Ishikawa (cell line): ENCODE measurements at regions not wholly inside any gene's neighbourhood (a gene's known extent, or its start where the extent isn't known, plus 50 kb on each side); places are given as distances from the start of the nearest gene placed in this dataset.

Experiments
- CEBPB ChIP-seq: IDR thresholded peaks from 2 replicates; pipeline ENCODE4 v1.6.1; 2012
- CREB1 ChIP-seq: IDR thresholded peaks from 2 replicates; pipeline ENCODE4 v1.6.1; 2012; ENCODE audit warnings: low read depth
- EGR1 ChIP-seq: IDR thresholded peaks from 2 replicates; pipeline ENCODE4 v1.6.1; 2012
- EP300 ChIP-seq: IDR thresholded peaks from 2 replicates; pipeline ENCODE4 v1.6.1; 2012; ENCODE audit warnings: borderline replicate concordance
- FOXM1 ChIP-seq: IDR thresholded peaks from 2 replicates; pipeline ENCODE4 v1.6.1; 2012; ENCODE audit warnings: low read depth, borderline replicate concordance
- NFIC ChIP-seq: IDR thresholded peaks from 2 replicates; pipeline ENCODE4 v1.6.1; 2012
- RAD21 ChIP-seq: IDR thresholded peaks from 2 replicates; pipeline ENCODE4 v1.6.1; 2012; ENCODE audit warnings: low read depth
- TAF1 ChIP-seq: IDR thresholded peaks from 2 replicates; pipeline ENCODE4 v1.6.1; 2012; ENCODE audit warnings: low read depth, mild to moderate bottlenecking
- TCF12 ChIP-seq: IDR thresholded peaks from 2 replicates; pipeline ENCODE4 v1.6.1; 2012; ENCODE audit warnings: low read depth
- TEAD4 ChIP-seq: IDR thresholded peaks from 2 replicates; pipeline ENCODE4 v1.6.1; 2012
- YY1 ChIP-seq: IDR thresholded peaks from 2 replicates; pipeline ENCODE4 v1.6.1; 2012; ENCODE audit warnings: low read depth
- ZBTB7A ChIP-seq: IDR thresholded peaks from 2 replicates; pipeline ENCODE4 v1.6.1; 2012; ENCODE audit warnings: low read depth
- TF ChIP-seq, protein P1 (sequence below): IDR thresholded peaks from 2 replicates; pipeline ENCODE4 v1.6.1; 2012
- TF ChIP-seq, protein P2 (sequence below): IDR thresholded peaks from 2 replicates; pipeline ENCODE4 v1.6.1; 2012; ENCODE audit warnings: low read depth, mild to moderate bottlenecking
- TF ChIP-seq, protein P3 (sequence below): IDR thresholded peaks from 2 replicates; pipeline ENCODE4 v1.6.1; 2012

DNA sequence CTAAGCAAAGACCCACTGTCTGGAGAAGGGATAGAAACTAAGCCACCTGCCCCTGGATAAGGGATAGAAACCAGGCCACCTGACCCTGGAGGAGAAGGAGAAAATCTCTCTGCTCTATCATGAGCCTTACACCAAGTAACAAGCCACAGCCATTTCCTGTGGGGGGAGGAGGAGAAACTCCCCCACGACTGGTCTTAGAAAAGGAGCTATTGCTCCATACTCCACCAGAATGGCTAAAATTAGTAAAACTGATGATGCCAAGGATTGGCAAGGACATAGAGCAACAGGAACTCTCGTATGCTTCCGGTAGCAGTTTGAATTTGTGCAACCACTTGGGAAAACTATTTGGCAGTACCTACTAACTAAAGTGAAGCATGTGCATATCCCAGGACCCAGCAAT lies 70.8 kb downstream of the ACTL7B start:
- TF ChIP-seq TCF12 (no peak), EGR1 (no peak), TEAD4 (no peak)

DNA sequence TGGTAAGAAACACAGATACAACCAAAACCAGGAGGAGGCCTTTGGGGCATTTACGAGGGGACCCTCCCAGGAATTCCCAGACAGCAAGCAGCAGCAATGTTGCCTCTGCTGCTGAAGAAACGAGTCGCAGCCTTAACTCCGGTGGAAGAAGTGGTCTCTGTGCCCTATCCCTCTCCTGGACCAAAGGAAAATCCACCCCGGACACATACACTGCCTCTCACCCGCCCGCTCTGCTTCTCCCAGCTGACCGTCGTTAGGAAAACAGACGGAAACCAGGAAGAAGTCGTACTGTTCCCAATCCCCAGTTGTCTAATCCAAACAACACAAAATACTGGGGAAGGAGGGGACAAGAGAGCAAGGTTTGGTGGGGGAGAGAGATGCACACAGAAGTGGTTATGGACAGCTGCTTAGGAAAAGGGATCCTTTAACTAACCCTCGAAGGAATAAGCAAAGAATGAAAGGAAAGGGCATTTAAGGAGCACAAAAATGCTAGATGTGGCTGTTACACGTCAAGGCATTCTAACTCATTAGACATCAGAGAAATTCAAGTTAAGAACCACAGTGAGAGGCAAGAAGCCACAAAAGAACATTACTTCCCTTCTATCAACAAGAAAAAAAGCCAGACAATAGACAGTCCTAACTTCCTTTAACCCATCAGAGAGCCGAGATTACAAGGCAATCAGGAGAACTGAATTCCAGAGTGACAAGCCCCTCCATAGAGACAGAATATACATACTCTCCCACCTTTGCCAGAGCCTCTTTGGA lies 71.9 kb downstream of the ACTL7B start:
- TF ChIP-seq CEBPB (no peak), FOXM1 (no peak), YY1 (no peak), RAD21 (no peak), ZBTB7A (no peak), TAF1 (no peak), TEAD4 (no peak), NFIC (no peak), CREB1 (no peak), EP300 (no peak), TCF12 (no peak)
- TF ChIP-seq, protein P1, sequence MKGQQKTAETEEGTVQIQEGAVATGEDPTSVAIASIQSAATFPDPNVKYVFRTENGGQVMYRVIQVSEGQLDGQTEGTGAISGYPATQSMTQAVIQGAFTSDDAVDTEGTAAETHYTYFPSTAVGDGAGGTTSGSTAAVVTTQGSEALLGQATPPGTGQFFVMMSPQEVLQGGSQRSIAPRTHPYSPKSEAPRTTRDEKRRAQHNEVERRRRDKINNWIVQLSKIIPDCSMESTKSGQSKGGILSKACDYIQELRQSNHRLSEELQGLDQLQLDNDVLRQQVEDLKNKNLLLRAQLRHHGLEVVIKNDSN = no peak
- TF ChIP-seq, protein P2, sequence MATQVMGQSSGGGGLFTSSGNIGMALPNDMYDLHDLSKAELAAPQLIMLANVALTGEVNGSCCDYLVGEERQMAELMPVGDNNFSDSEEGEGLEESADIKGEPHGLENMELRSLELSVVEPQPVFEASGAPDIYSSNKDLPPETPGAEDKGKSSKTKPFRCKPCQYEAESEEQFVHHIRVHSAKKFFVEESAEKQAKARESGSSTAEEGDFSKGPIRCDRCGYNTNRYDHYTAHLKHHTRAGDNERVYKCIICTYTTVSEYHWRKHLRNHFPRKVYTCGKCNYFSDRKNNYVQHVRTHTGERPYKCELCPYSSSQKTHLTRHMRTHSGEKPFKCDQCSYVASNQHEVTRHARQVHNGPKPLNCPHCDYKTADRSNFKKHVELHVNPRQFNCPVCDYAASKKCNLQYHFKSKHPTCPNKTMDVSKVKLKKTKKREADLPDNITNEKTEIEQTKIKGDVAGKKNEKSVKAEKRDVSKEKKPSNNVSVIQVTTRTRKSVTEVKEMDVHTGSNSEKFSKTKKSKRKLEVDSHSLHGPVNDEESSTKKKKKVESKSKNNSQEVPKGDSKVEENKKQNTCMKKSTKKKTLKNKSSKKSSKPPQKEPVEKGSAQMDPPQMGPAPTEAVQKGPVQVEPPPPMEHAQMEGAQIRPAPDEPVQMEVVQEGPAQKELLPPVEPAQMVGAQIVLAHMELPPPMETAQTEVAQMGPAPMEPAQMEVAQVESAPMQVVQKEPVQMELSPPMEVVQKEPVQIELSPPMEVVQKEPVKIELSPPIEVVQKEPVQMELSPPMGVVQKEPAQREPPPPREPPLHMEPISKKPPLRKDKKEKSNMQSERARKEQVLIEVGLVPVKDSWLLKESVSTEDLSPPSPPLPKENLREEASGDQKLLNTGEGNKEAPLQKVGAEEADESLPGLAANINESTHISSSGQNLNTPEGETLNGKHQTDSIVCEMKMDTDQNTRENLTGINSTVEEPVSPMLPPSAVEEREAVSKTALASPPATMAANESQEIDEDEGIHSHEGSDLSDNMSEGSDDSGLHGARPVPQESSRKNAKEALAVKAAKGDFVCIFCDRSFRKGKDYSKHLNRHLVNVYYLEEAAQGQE = no peak
- TF ChIP-seq, protein P3, sequence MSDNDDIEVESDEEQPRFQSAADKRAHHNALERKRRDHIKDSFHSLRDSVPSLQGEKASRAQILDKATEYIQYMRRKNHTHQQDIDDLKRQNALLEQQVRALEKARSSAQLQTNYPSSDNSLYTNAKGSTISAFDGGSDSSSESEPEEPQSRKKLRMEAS = no peak

DNA sequence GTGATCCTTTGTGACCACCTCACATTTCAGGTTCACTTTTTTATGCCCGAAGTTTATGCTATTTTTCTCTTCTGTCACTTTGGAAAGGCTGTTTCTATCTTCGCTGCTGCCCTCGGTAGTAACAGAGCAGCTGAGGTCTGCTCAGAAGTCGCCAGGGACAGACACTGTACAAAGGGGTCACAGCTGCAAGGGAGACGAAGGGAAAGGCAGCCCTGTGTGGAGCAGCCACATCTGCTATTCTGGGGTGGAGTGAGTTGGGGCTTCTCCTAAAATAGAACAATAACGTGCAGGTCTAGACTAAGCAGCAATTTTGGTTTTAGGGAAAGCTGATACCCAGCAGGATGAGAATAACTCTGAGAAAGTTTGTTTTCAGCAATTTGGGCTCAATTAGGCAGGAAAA lies 72.5 kb downstream of the ACTL7B start:
- TF ChIP-seq YY1 (no peak), TAF1 (no peak), ZBTB7A (no peak), CREB1 (no peak), CEBPB (no peak), EP300 (no peak), FOXM1 (no peak), RAD21 (no peak), TCF12 (no peak), NFIC (no peak), TEAD4 (no peak), EGR1 (no peak)
- TF ChIP-seq, protein P1 = no peak
- TF ChIP-seq, protein P3 = no peak
- TF ChIP-seq, protein P2 = no peak

DNA sequence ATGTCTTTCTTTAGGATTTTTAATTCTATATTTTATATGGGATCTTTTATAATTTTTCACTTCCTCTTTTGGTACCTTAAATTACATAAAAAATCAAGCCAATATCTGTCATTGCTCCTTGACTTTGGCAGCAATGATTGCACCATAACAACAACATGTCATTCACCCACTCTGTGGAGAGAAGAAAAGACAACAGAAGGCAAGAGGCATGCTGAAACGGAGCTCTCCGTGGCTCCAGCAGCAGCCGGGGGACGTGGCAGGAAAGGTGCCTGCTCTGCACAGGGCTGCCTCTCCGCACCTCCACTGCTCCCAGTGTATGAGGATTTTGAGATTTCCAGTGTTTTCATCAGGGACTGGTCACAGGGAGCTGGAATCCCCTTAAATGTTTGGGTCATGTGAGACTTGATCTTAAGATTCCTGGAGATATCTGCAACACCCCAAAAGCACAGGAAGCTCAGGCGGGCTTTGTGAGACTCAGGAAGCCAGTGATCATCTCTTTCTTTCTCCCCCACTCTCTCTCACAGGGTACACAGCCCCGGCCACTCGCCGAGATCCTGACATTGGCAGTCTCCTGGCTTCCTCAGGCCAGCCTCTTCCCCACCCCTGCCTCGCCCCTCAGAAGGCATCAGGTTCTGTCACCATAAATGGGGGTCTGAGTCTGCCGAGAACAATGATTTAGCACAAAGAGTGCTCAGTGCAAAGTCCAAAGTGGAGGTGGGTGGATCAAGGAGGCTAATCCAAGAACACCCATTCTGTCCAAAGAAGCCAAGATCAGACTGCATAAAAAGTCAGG lies 74.6 kb downstream of the ACTL7B start:
- TF ChIP-seq NFIC (no peak), TCF12 (no peak), YY1 (no peak), CEBPB (no peak), TEAD4 (no peak), EGR1 (no peak), ZBTB7A (no peak), FOXM1 (no peak), CREB1 (no peak)
- TF ChIP-seq, protein P3 = no peak
- TF ChIP-seq, protein P2 = no peak
- TF ChIP-seq, protein P1 = no peak
